Ascending aorta (tissue), 2 donors: ENCODE measurements at regions not wholly inside any gene's neighbourhood (a gene's known extent, or its start where the extent isn't known, plus 50 kb on each side); places are given as distances from the start of the nearest gene placed in this dataset.
A peak's percentile ranks its signal among the peaks of the same experiment; 100 is the strongest.

ENCODE experiments used
- DNase-seq, 2 donors: peaks; one replicate each; pipeline ENCODE4 v3.0.0-alpha.2; 2019; ENCODE audit warnings: low spot score in 2 of 2
- H3K27ac ChIP-seq, 2 donors: fragments of 200-600 bp; sonication (generic); one replicate each; pipeline ENCODE4 v1.5.1; 2016 to 2017; ENCODE audit warnings: mild to moderate bottlenecking in 1 of 2
- H3K27me3 ChIP-seq: fragments of 200-600 bp; sonication (generic); one replicate; pipeline ENCODE4 v1.5.1; 2017
- H3K36me3 ChIP-seq, 2 donors: fragments of 200-600 bp; sonication (generic); one replicate each; pipeline ENCODE4 v1.5.1; 2016
- H3K4me1 ChIP-seq, 2 donors: fragments of 200-600 bp; sonication (generic); one replicate each; pipeline ENCODE4 v1.5.1; 2016 to 2017; ENCODE audit warnings: mild to moderate bottlenecking in 1 of 2
- H3K4me3 ChIP-seq, 2 donors: fragments of 200-600 bp; sonication (generic); one replicate each; pipeline ENCODE4 v1.5.1; 2016 to 2017; ENCODE audit warnings: mild to moderate bottlenecking in 1 of 2
- H3K9me3 ChIP-seq, 2 donors: fragments of 200-600 bp; sonication (generic); one replicate each; pipeline ENCODE4 v1.5.1; 2016
- intact Hi-C: fragments of 100-400 bp; cut with DNase I; formaldehyde crosslinking; loops from one replicate; pipeline ENCODE4 v1.15.1; 2023
- TF ChIP-seq, protein P1 (sequence below), 3 experiments: fragments of 200-600 bp in 2 of 3; fragments of 450-650 bp in 1 of 3; sonication (generic) in 2 of 3; IDR thresholded peaks; one replicate each; pipeline ENCODE4 v1.5.1; 2016 to 2019; ENCODE audit warnings: antibody characterized with exemption in 3 of 3, mild to moderate bottlenecking in 1 of 3, moderate library complexity in 1 of 3

DNA sequence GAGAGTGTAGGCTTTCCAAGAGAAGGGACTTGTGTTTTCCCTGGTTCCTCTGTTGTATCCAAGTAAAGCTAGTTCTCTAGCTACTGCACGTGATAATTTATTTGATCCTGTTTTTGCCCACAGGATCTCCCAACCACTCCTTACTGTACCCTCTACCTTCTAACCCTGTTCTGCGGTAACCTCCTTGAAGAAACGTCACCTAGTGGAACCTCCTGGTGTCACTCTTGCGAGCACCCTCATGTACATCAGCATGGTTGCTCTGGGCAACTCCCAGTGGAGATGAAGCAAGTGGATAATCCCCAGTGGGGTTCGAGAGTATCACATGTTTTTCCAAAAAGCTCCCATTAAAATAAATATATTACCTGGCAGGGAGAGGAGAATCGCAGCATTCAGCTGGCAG lies 108.9 kb upstream of the CLMP start:
- DNase-seq = no peak
- H3K36me3 ChIP-seq = no peaks in the 10 kb centered on the region
- H3K9me3 ChIP-seq = no peaks in the 10 kb centered on the region
- H3K27me3 ChIP-seq = no peaks in the 10 kb centered on the region
- TF ChIP-seq, protein P1, sequence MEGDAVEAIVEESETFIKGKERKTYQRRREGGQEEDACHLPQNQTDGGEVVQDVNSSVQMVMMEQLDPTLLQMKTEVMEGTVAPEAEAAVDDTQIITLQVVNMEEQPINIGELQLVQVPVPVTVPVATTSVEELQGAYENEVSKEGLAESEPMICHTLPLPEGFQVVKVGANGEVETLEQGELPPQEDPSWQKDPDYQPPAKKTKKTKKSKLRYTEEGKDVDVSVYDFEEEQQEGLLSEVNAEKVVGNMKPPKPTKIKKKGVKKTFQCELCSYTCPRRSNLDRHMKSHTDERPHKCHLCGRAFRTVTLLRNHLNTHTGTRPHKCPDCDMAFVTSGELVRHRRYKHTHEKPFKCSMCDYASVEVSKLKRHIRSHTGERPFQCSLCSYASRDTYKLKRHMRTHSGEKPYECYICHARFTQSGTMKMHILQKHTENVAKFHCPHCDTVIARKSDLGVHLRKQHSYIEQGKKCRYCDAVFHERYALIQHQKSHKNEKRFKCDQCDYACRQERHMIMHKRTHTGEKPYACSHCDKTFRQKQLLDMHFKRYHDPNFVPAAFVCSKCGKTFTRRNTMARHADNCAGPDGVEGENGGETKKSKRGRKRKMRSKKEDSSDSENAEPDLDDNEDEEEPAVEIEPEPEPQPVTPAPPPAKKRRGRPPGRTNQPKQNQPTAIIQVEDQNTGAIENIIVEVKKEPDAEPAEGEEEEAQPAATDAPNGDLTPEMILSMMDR (IDR thresholded peaks at IDR 0.05) = no peak
- peaks cover 0 to 5% of the 10 kb centered on the region in 2 donors for H3K4me1 ChIP-seq
- intact Hi-C loops = no loop called here
- no peak overlapping the region for H3K27ac ChIP-seq
- no peak overlapping the region for H3K4me3 ChIP-seq

DNA sequence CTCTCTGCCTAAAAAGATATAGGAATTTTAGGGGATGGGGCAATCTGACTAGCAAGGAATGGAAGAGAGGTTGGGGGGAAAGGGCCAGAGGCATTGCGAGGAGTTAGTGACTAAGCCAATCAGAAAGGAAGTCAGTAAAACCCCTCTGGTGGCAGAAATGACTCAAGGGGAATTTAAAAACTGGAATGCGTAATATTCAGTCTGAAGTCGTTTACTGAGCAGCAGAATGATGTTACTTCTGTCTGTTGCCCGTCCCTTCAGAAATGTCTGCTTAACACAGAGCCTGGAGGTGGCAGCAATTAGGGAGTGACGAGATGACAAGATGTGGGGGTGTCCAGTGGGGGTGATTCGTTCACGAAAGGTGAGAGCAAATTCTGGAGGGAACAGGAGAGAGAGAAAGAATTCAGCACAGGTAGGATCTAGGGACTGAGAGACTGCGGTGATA lies 107.7 kb upstream of the CLMP start:
- Histone ChIP-seq H3K36me3 (no peaks in the 10 kb centered on the region), H3K4me3 (no peak overlapping the region), H3K4me1 (peaks cover 0 to 5% of the 10 kb centered on the region in 2 donors), H3K9me3 (no peaks in the 10 kb centered on the region), H3K27ac (no peak overlapping the region), H3K27me3 (no peaks in the 10 kb centered on the region)
- TF ChIP-seq, protein P1 (IDR thresholded peaks at IDR 0.05) = no peak
- intact Hi-C loops = no loop called here
- DNase-seq = no peak

DNA sequence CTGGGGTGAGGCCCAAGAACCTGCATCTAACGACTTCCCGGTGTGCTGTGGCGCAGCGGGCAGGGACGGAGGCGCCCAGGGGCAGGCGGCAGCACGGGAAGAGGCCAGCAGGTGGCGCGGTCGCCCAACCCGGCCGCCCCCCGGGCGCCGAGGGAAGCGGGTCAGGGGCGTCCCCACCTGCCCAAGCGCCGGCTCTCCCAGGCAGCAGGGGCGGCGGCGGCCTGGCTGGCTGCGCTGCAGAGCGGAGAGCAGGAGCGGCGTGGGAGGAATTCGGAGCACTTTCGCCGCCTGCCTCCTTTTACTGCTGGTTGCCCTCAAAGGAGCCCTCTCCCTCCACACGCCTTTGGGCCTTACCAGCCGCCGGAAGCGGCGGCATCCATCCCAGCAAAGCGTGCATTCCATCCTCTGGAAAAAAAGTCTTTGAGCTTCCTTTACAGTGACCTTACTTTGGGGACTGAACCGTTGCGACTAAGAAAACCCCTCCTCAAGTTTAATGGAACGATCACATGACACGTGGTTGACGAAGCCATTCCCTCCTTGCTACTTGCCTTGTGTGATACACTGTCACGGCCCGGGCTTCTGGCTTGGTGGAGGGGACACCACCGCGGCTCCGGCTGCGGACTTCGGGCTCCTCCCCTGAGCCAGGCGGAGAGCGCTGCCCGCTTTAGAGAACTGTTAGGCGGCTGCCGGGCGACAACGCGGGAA lies 106.8 kb upstream of the CLMP start:
- H3K27me3 ChIP-seq = no peaks in the 10 kb centered on the region
- H3K27ac ChIP-seq = no peak overlapping the region
- H3K4me1 ChIP-seq = peaks cover 0 to 5% of the 10 kb centered on the region in 2 donors
- TF ChIP-seq, protein P1 (IDR thresholded peaks at IDR 0.05) = peak; percentile 66 to 80 (median 75)
- H3K36me3 ChIP-seq = no peaks in the 10 kb centered on the region
- no peaks in the 10 kb centered on the region for H3K9me3 ChIP-seq
- H3K4me3 ChIP-seq = peak overlapping the region; percentile 57 to 67
- intact Hi-C loops = loop anchor here (1.0 kb wide), 1 partner anchor 176 kb away; no protein-coding TSS in a partner anchor
- peak in 1 of 2 donors; percentile 71 for DNase-seq

GRCh38 chr11:123301013-123301591 lies 106.1 kb upstream of the CLMP start:
- Histone ChIP-seq H3K27me3 (no peaks in the 10 kb centered on the region), H3K4me3 (peak overlapping the region; percentile 57 to 67), H3K36me3 (no peaks in the 10 kb centered on the region), H3K27ac (no peak overlapping the region), H3K4me1 (peaks cover 0 to 5% of the 10 kb centered on the region in 2 donors), H3K9me3 (no peaks in the 10 kb centered on the region)
- no peak for DNase-seq
- intact Hi-C loops = loop anchor here (1.0 kb wide), 1 partner anchor 177 kb away; no protein-coding TSS in a partner anchor
- TF ChIP-seq, protein P1 (IDR thresholded peaks at IDR 0.05) = no peak

- intact Hi-C loops = no loop called here
- Histone ChIP-seq H3K27me3 (no peaks in the 10 kb centered on the region), H3K36me3 (no peaks in the 10 kb centered on the region), H3K27ac (no peak overlapping the region), H3K4me3 (no peak overlapping the region), H3K4me1 (peaks cover 0 to 5% of the 10 kb centered on the region in 2 donors), H3K9me3 (no peaks in the 10 kb centered on the region)
- no peak for DNase-seq
- TF ChIP-seq, protein P1 (IDR thresholded peaks at IDR 0.05) = no peak
Observed at GRCh38 chr11:123299721-123300120, 104.7 kb upstream of the CLMP start.
